Natural killer cell (primary cell): ENCODE measurements at regions not wholly inside any gene's neighbourhood (a gene's known extent, or its start where the extent isn't known, plus 50 kb on each side); places are given as distances from the start of the nearest gene placed in this dataset.
A peak's percentile ranks its signal among the peaks of the same experiment; 100 is the strongest.

ENCODE experiments used
- ATAC-seq, 3 donors: fragments of 150-1000 bp in 2 of 3; fragments of 200-7000 bp in 1 of 3; cut with Tn5 transposase; 1 replicate in 1 of 3; 2 replicates in 2 of 3; pipeline ENCODE4 v1.10.0; 2021; ENCODE audit warnings: mild to moderate bottlenecking in 2 of 3, moderate library complexity in 2 of 3
- DNase-seq, 2 donors: peaks; one replicate each; pipeline versions ENCODE4 v3.0.0 to v3.0.0-alpha.2; 2013 to 2021; ENCODE audit warnings: mixed read lengths in 1 of 2
- H3K27ac ChIP-seq: one replicate; pipeline ENCODE4 v1.5.1; 2013; ENCODE audit warnings: mild to moderate bottlenecking, low read length
- H3K27me3 ChIP-seq: one replicate; pipeline ENCODE4 v1.6.1; 2013; ENCODE audit warnings: low read length; ENCODE audit not compliant: control insufficient read depth, insufficient read depth
- H3K36me3 ChIP-seq: one replicate; pipeline ENCODE4 v1.6.1; 2013; ENCODE audit warnings: low read length; ENCODE audit not compliant: control insufficient read depth, insufficient read depth
- H3K4me1 ChIP-seq: one replicate; pipeline ENCODE4 v1.6.1; 2013; ENCODE audit warnings: low read length; ENCODE audit not compliant: control insufficient read depth, insufficient read depth
- H3K4me3 ChIP-seq: one replicate; pipeline ENCODE4 v1.5.1; 2013; ENCODE audit warnings: low read length
- H3K9me3 ChIP-seq: one replicate; pipeline ENCODE4 v1.6.1; 2013; ENCODE audit warnings: low read length; ENCODE audit not compliant: control insufficient read depth, insufficient read depth
- H3K27ac Mint-ChIP-seq, 2 donors: one replicate each; pipeline ENCODE4 v1.8.0; 2022; ENCODE audit warnings: mild to moderate bottlenecking in 2 of 2, mixed read lengths in 2 of 2, moderate library complexity in 1 of 2
- H3K27me3 Mint-ChIP-seq, 2 donors: one replicate each; pipeline ENCODE4 v1.8.0; 2022; ENCODE audit warnings: low read depth in 2 of 2, mixed read lengths in 2 of 2
- H3K36me3 Mint-ChIP-seq: one replicate; pipeline ENCODE4 v1.8.0; 2022; ENCODE audit warnings: mixed read lengths
- H3K4me1 Mint-ChIP-seq, 2 donors: one replicate each; pipeline ENCODE4 v1.8.0; 2022; ENCODE audit warnings: mixed read lengths in 2 of 2
- H3K4me3 Mint-ChIP-seq: one replicate; pipeline ENCODE4 v1.8.0; 2022; ENCODE audit warnings: mild to moderate bottlenecking, moderate library complexity, mixed read lengths
- H3K9me3 Mint-ChIP-seq, 2 donors: one replicate each; pipeline ENCODE4 v1.8.0; 2022; ENCODE audit warnings: mixed read lengths in 2 of 2
- WGBS: methylation state at CpG from one replicate; pipeline ENCODE4 v1.1.7; 2013; ENCODE audit warnings: missing lambda C conversion rate; ENCODE audit not compliant: insufficient coverage; 5-methylcytosine and 5-hydroxymethylcytosine counted together
- intact Hi-C: fragments of 100-400 bp; cut with micrococcal nuclease; formaldehyde crosslinking; loops from one replicate; pipeline ENCODE4 v1.14.2; 2022
- TF ChIP-seq, protein P1 (sequence below): fragments of 200-600 bp; IDR thresholded peaks from one replicate; pipeline ENCODE4 v1.8.0; 2022; ENCODE audit warnings: antibody characterized with exemption

DNA sequence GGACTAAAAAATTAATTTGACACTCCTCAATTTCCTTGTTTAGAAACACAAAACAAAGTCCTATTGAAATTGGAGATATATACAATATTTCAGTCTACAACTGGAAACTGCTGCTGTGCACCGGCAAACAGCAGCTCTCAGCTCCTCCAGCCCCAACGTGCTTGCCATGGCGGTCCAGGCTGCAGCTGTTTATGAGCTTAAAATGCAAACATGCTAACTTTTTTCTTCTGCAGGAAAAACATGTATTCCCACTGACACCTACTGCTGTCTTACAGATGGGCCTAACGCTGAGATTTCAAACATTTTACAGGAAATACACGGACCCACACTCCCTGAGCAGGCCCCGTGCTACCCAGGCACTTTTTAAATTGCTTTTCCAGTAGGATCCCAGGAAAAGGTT, 195.5 kb downstream of the BCL11A start:
- WGBS, result 85% methylated on average over 6 of the region's 6 CpGs
- Mint-ChIP-seq H3K27me3 (peaks cover 0 to 6% of the 10 kb centered on the region in 2 donors), H3K4me3 (no peak overlapping the region), H3K4me1 (peaks cover 14 to 18% of the 10 kb centered on the region in 2 donors), H3K9me3 (no peaks in the 10 kb centered on the region), H3K27ac (no peak overlapping the region), H3K36me3 (no peaks in the 10 kb centered on the region)
- Histone ChIP-seq H3K27me3 (no peaks in the 10 kb centered on the region), H3K9me3 (no peaks in the 10 kb centered on the region), H3K4me1 (peaks cover 17% of the 10 kb centered on the region), H3K36me3 (no peaks in the 10 kb centered on the region), H3K27ac (no peak overlapping the region), H3K4me3 (no peak overlapping the region)
- TF ChIP-seq, protein P1, sequence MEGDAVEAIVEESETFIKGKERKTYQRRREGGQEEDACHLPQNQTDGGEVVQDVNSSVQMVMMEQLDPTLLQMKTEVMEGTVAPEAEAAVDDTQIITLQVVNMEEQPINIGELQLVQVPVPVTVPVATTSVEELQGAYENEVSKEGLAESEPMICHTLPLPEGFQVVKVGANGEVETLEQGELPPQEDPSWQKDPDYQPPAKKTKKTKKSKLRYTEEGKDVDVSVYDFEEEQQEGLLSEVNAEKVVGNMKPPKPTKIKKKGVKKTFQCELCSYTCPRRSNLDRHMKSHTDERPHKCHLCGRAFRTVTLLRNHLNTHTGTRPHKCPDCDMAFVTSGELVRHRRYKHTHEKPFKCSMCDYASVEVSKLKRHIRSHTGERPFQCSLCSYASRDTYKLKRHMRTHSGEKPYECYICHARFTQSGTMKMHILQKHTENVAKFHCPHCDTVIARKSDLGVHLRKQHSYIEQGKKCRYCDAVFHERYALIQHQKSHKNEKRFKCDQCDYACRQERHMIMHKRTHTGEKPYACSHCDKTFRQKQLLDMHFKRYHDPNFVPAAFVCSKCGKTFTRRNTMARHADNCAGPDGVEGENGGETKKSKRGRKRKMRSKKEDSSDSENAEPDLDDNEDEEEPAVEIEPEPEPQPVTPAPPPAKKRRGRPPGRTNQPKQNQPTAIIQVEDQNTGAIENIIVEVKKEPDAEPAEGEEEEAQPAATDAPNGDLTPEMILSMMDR, result no peak
- ATAC-seq (no peak), DNase-seq (no peak)
- intact Hi-C loops, result no loop called here

DNA sequence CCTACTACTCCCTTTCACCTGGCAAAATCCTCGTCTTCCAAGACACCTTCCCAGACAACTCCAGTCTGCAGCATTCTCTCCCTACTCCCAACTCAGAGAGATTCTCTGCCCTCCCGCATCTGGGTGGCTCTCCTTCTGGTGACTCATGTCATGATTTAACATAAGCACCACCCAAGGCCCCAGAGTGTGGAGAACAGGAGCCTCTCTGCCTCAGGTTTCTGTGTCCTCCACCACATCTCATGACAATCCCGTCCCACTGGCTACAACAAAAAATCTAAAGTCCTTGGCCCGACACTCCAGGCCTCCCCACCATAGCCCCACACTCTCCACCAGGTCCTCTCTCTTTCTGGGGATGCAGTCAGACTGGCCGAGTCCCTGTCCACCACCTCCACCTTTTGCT, 197.1 kb downstream of the BCL11A start:
- no peaks in the 10 kb centered on the region for H3K27me3 ChIP-seq
- TF ChIP-seq, protein P1, result no peak
- Mint-ChIP-seq H3K4me1 (peaks cover 14 to 18% of the 10 kb centered on the region in 2 donors), H3K36me3 (no peaks in the 10 kb centered on the region), H3K9me3 (no peaks in the 10 kb centered on the region), H3K27ac (no peak overlapping the region), H3K4me3 (no peak overlapping the region), H3K27me3 (peaks cover 0 to 4% of the 10 kb centered on the region in 2 donors)
- ATAC-seq (no peak), DNase-seq (no peak)
- peaks cover 33% of the 10 kb centered on the region for H3K4me1 ChIP-seq
- 61% methylated on average over 5 of the region's 5 CpGs for WGBS
- no peak overlapping the region for H3K4me3 ChIP-seq
- H3K9me3 ChIP-seq, result no peaks in the 10 kb centered on the region
- peak overlapping the region; percentile 78 for H3K27ac ChIP-seq
- no peaks in the 10 kb centered on the region for H3K36me3 ChIP-seq
- intact Hi-C loops, result no loop called here

DNA sequence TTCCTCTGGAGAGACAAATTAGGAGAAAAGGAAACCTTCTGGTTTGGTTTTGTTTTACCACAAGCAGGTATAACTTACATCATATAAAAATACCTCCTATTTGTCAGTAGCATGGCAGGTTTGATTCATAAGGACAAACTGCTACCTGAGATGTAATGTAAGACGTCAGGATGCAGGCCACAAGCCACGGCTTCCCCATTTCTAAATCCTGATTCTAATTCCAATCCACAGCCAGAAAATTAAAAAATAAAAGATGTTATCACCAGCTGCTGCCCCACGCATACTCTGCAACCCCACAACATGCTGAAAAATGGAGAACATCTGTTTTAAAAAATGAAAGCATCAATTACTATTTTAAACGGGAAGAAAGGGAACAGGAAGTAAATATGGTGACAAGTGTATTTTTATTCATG, 197.6 kb downstream of the BCL11A start:
- H3K9me3 ChIP-seq, result no peaks in the 10 kb centered on the region
- peaks cover 0 to 4% of the 10 kb centered on the region in 2 donors for H3K27me3 Mint-ChIP-seq
- H3K4me1 ChIP-seq, result peaks cover 38% of the 10 kb centered on the region
- no peaks in the 10 kb centered on the region for H3K36me3 Mint-ChIP-seq
- no peaks in the 10 kb centered on the region for H3K36me3 ChIP-seq
- H3K27me3 ChIP-seq, result no peaks in the 10 kb centered on the region
- intact Hi-C loops, result no loop called here
- no peak overlapping the region for H3K4me3 ChIP-seq
- DNase-seq (no peak), ATAC-seq (no peak)
- TF ChIP-seq, protein P1, result no peak
- H3K9me3 Mint-ChIP-seq, result no peaks in the 10 kb centered on the region
- H3K4me1 Mint-ChIP-seq, result peaks cover 14 to 18% of the 10 kb centered on the region in 2 donors
- H3K4me3 Mint-ChIP-seq, result no peak overlapping the region
- 6% methylated on average over 3 of the region's 4 CpGs for WGBS
- H3K27ac Mint-ChIP-seq, result no peak overlapping the region
- H3K27ac ChIP-seq, result peak overlapping the region; percentile 78

DNA sequence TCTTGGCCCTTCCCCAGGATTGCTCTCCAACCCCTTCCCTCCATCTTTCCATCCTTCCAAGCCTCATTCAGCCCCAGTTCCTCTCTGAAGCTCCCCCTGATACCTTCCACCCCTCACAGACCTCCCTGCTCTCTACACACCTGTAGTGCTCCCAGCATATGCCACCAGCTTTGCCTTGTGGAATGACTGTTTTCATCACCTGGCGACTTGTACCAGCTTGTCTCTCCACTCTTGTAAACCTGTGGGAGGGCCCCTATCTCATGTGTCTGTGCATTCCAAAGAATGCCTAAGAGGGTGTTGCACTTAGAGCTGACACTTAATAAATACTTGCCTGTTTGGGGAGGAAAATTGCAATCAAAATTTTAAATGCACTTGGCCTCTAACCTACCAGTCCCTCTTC, 198.7 kb downstream of the BCL11A start:
- no peak overlapping the region for H3K4me3 ChIP-seq
- Mint-ChIP-seq H3K27me3 (peaks cover 4 to 6% of the 10 kb centered on the region in 2 donors), H3K36me3 (no peaks in the 10 kb centered on the region), H3K4me1 (peaks cover 14 to 18% of the 10 kb centered on the region in 2 donors), H3K9me3 (no peaks in the 10 kb centered on the region), H3K27ac (no peak overlapping the region), H3K4me3 (no peak overlapping the region)
- no peaks in the 10 kb centered on the region for H3K9me3 ChIP-seq
- H3K4me1 ChIP-seq, result peaks cover 38% of the 10 kb centered on the region
- no peaks in the 10 kb centered on the region for H3K36me3 ChIP-seq
- no peak for DNase-seq
- H3K27ac ChIP-seq, result peak overlapping the region; percentile 90
- 88% methylated on average over 1 of the region's 1 CpG for WGBS
- no peaks in the 10 kb centered on the region for H3K27me3 ChIP-seq
- TF ChIP-seq, protein P1, result no peak
- intact Hi-C loops, result no loop called here
- ATAC-seq, result no peak
